HepG2 (cell line): ENCODE measurements at regions not wholly inside any gene's neighbourhood (a gene's known extent, or its start where the extent isn't known, plus 50 kb on each side); places are given as distances from the start of the nearest gene placed in this dataset.

Experiments
- ATAC-seq: fragments of 200-7000 bp; cut with Tn5 transposase; 3 replicates; pipeline ENCODE4 v1.9.1; 2020; ENCODE audit warnings: mild to moderate bottlenecking, moderate library complexity
- BruUV-seq: library from RNA; stranded (reverse); fragments of 400-500 nt; replicated peaks from 2 replicates; lab custom pipeline; 2021; lab: Mats Ljungman, UMichigan
- CTCF ChIA-PET: fragments of 300-600 bp; formaldehyde crosslinking; extraction: SDS; loops from one replicate; lab custom pipeline; 2021; ENCODE audit warnings: low total read pairs, inconsistent platforms, low intra/inter-chr PET ratio; lab: Yijun Ruan, JAX
- POLR2A ChIA-PET: fragments of 350-600 bp; sonication (Branson Sonifier 250); formaldehyde crosslinking; loops from one replicate; lab custom pipeline; 2020; ENCODE audit warnings: antibody characterized with exemption, inconsistent platforms; lab: Yijun Ruan, JAX
- DNase-seq: peaks from one replicate; pipeline ENCODE4 v3.0.0-alpha.2; 2015; ENCODE audit warnings: low spot score
- FAIRE-seq: peaks from 3 replicates; lab custom pipeline; 2011; peaks lifted over from hg19 to GRCh38; lab: Jason Lieb, UNC
- H2AFZ ChIP-seq: one replicate; pipeline ENCODE4 v1.6.1; 2011; ENCODE audit warnings: low read length, inconsistent platforms
- H3K27ac ChIP-seq: fragments of 300-600 bp; 3 replicates; pipeline ENCODE4 v1.8.0; 2011; ENCODE audit warnings: mixed run types, mild to moderate bottlenecking, mixed read lengths, low read length, inconsistent platforms; ENCODE audit not compliant: insufficient read depth; ENCODE audit errors: extremely low read length
- H3K27me3 ChIP-seq, 2 experiments: fragments of 200-600 bp in 1 of 2; 2 replicates in 1 of 2; 3 replicates in 1 of 2; pipeline versions ENCODE4 v1.6.0 to v1.8.0; 2011; ENCODE audit warnings: low read length in 2 of 2, mild to moderate bottlenecking in 2 of 2, moderate library complexity in 2 of 2, inconsistent platforms in 1 of 2; ENCODE audit not compliant: insufficient read depth in 2 of 2, control insufficient read depth in 1 of 2
- H3K36me3 ChIP-seq, 2 experiments: fragments of 200-600 bp in 1 of 2; replicated peaks in 1 of 2; 2 replicates in 1 of 2; 3 replicates in 1 of 2; pipeline versions ENCODE4 v1.5.1 to v1.8.0; 2011; ENCODE audit warnings: low read length in 2 of 2, inconsistent platforms in 1 of 2; ENCODE audit not compliant: insufficient read depth in 2 of 2, control insufficient read depth in 1 of 2
- H3K4me1 ChIP-seq: 2 replicates; pipeline ENCODE4 v1.5.1; 2012; ENCODE audit warnings: low read length, inconsistent platforms; ENCODE audit not compliant: insufficient read depth
- H3K4me2 ChIP-seq: 2 replicates; pipeline ENCODE4 v1.6.0; 2011; ENCODE audit warnings: low read depth, low read length, inconsistent platforms
- H3K4me3 ChIP-seq, 3 experiments: fragments of 200-600 bp in 1 of 3; sonication (generic), shearing (Covaris generic) in 1 of 3; replicated peaks in 1 of 3; 2 replicates each; pipeline ENCODE4 v1.5.1; 2011 to 2016; ENCODE audit warnings: low read length in 3 of 3, inconsistent platforms in 2 of 3, low read depth in 2 of 3, mild to moderate bottlenecking in 2 of 3, control low read depth in 1 of 3, mixed read lengths in 1 of 3; ENCODE audit not compliant: insufficient read depth in 1 of 3
- H3K79me2 ChIP-seq: one replicate; pipeline ENCODE4 v1.6.1; 2011; ENCODE audit warnings: low read length, inconsistent platforms; ENCODE audit not compliant: insufficient read depth
- H3K9ac ChIP-seq: 2 replicates; pipeline ENCODE4 v1.6.0; 2011; ENCODE audit warnings: mild to moderate bottlenecking, low read depth, low read length, inconsistent platforms; ENCODE audit not compliant: insufficient read depth
- H3K9me3 ChIP-seq: 2 replicates; pipeline ENCODE4 v1.5.1; 2012; ENCODE audit warnings: mild to moderate bottlenecking, low read length
- H4K20me1 ChIP-seq: 2 replicates; pipeline ENCODE4 v1.6.0; 2011; ENCODE audit warnings: inconsistent platforms, mild to moderate bottlenecking, low read length, moderate library complexity; ENCODE audit not compliant: insufficient read depth
- AGO2 ChIP-seq: fragments of 200-400 bp; formaldehyde crosslinking; optimal IDR thresholded peaks from 2 replicates; pipeline ENCODE3; 2017; ENCODE audit warnings: mild to moderate bottlenecking, low read depth, low read length, moderate library complexity
- BHLHE40 ChIP-seq: IDR thresholded peaks from 2 replicates; pipeline ENCODE4 v1.6.1; 2011; ENCODE audit warnings: low read length, improper control_type of control experiment
- ETV5 ChIP-seq: IDR thresholded peaks from 2 replicates; pipeline ENCODE4 v1.6.1; 2018; ENCODE audit warnings: missing biosample characterization, missing genetic modification reagents, inconsistent platforms, borderline replicate concordance
- GATA4 ChIP-seq: sonication (generic); IDR thresholded peaks from 2 replicates; pipeline ENCODE4 v1.6.1; 2016; ENCODE audit warnings: antibody characterized with exemption, low read depth, borderline replicate concordance
- GLI4 ChIP-seq: sonication (generic); formaldehyde crosslinking; IDR thresholded peaks from 2 replicates; pipeline ENCODE4 v1.5.1; 2020; ENCODE audit warnings: missing genetic modification reagents, mild to moderate bottlenecking, moderate library complexity, borderline replicate concordance
- IKZF4 ChIP-seq: sonication (generic); formaldehyde crosslinking; IDR thresholded peaks from 2 replicates; pipeline ENCODE4 v1.5.1; 2020; ENCODE audit warnings: borderline replicate concordance, mild to moderate bottlenecking, low read depth, missing genetic modification reagents; ENCODE audit errors: not compliant biosample characterization
- MED13 ChIP-seq: sonication (generic); formaldehyde crosslinking; IDR thresholded peaks from 2 replicates; pipeline ENCODE4 v1.5.0; 2020; ENCODE audit warnings: missing genetic modification reagents
- NFE2L1 ChIP-seq: sonication (generic); formaldehyde crosslinking; IDR thresholded peaks from 2 replicates; pipeline ENCODE4 v1.4.0; 2020; ENCODE audit warnings: missing genetic modification reagents, mild to moderate bottlenecking, borderline replicate concordance
- REPIN1 ChIP-seq: sonication (generic); formaldehyde crosslinking; IDR thresholded peaks from 2 replicates; pipeline ENCODE4 v1.8.0; 2022; ENCODE audit warnings: missing genetic modification reagents, low read depth, mild to moderate bottlenecking, borderline replicate concordance
- YEATS4 ChIP-seq: sonication (generic); formaldehyde crosslinking; IDR thresholded peaks from 2 replicates; pipeline ENCODE4 v1.4.0; 2020; ENCODE audit warnings: missing genetic modification reagents, borderline replicate concordance
- ZFAT ChIP-seq: sonication (generic); formaldehyde crosslinking; conservative IDR thresholded peaks from 2 replicates; pipeline ENCODE4 v1.8.1; 2023; ENCODE audit warnings: missing genetic modification reagents, inconsistent platforms
- ZKSCAN1 ChIP-seq: fragments of 150-350 bp; IDR thresholded peaks from 2 replicates; pipeline ENCODE4 v1.6.1; 2014; ENCODE audit warnings: low read length
- ZNF232 ChIP-seq: sonication (generic); formaldehyde crosslinking; IDR thresholded peaks from 2 replicates; pipeline ENCODE4 v1.4.0; 2020; ENCODE audit warnings: missing genetic modification reagents, borderline replicate concordance
- ZNF337 ChIP-seq: sonication (generic); formaldehyde crosslinking; IDR thresholded peaks from 2 replicates; pipeline ENCODE4 v1.5.1; 2020; ENCODE audit warnings: missing genetic modification reagents, low read depth, mild to moderate bottlenecking, borderline replicate concordance
- WGBS: methylation state at CpG from one replicate; pipeline ENCODE4 v1.1.6; 2017; ENCODE audit warnings: low lambda C conversion rate; 5-methylcytosine and 5-hydroxymethylcytosine counted together
- in situ Hi-C: cut with HindIII; loops from 2 replicates; pipeline ENCODE4 v1.10.0; 2017; ENCODE audit warnings: low pct_unique_long_range_greater_than_20kb; ENCODE audit not compliant: extremely low pct_ligation_motif_present
- intact Hi-C: fragments of 100-400 bp; cut with micrococcal nuclease; formaldehyde crosslinking; loops from one replicate; pipeline ENCODE4 v1.10.0; 2022; ENCODE audit not compliant: unreplicated experiment
- TF ChIP-seq, protein P1 (sequence below): sonication (generic); formaldehyde crosslinking; IDR thresholded peaks from 2 replicates; pipeline ENCODE4 v1.4.0; 2020; ENCODE audit warnings: missing genetic modification reagents
- TF ChIP-seq, protein P2 (sequence below): sonication (generic); formaldehyde crosslinking; IDR thresholded peaks from 2 replicates; pipeline ENCODE4 v1.4.0; 2020; ENCODE audit warnings: missing genetic modification reagents
- TF ChIP-seq, protein P3 (sequence below): sonication (generic); formaldehyde crosslinking; IDR thresholded peaks from 2 replicates; pipeline ENCODE4 v1.4.0; 2020; ENCODE audit warnings: missing genetic modification reagents, low read depth, mild to moderate bottlenecking, borderline replicate concordance

DNA sequence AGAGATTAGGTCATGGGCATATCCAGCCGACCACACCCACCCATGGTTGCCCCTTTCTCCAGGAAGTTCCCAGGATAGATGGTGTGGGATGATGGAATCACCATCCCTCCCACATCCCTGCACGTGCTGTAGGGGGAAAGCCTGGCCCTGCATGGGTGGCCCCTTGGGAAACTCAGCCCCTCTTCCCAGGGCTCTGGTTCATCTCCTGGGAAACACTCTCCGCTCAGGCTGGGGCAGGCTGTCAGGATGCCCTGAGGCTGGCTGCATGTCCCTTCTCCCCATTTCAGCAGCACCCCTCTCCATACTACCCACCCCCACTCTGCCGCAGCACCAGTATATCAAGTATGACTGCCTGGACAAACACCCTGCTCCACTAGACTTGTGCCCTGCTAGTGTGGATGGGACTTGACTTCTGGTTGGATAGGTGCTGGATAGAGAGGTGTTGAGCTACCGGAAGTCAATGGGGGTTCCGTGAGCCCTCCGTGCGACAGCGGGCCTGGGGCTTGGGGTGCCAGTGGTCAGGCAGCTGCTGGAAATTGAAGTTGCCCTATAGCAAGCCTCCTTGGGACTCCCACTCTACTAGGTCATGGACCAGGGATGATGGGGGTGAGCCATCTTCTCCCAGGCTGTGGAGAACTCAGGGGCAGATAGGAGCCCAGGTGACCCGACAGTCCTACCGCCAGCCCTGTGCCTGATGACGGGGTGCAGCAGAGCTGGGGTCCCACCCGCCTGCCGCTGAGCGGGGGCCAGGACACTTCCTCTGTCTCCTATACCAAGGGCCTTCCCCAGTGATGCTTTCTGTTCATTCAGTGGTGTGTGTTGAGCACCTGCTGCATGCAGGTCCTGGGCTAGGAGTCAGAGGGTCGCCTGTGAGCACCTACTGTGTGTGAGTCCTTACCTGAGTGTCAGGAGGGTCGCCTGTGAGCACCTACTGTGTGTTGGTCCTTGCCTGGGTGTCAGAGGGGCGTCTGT lies 69.4 kb upstream of the COL5A1 start:
- Histone ChIP-seq H3K4me2 (no peak overlapping the region), H3K27ac (no peak overlapping the region), H3K4me1 (no peaks in the 10 kb centered on the region), H3K79me2 (no peaks in the 10 kb centered on the region), H3K9ac (no peak overlapping the region), H4K20me1 (no peaks in the 10 kb centered on the region), H3K4me3 (no peak overlapping the region), H3K36me3 (no peaks in the 10 kb centered on the region), H3K27me3 (peaks cover 0 to 12% of the 10 kb centered on the region in 2 experiments; a peak in 1 of 5 replicates), H3K9me3 (no peaks in the 10 kb centered on the region), H2AFZ (no peak overlapping the region)
- BruUV-seq = no TSS peak
- in situ Hi-C loops (no loop called here), intact Hi-C loops (no loop called here)
- TF ChIP-seq, protein P1, sequence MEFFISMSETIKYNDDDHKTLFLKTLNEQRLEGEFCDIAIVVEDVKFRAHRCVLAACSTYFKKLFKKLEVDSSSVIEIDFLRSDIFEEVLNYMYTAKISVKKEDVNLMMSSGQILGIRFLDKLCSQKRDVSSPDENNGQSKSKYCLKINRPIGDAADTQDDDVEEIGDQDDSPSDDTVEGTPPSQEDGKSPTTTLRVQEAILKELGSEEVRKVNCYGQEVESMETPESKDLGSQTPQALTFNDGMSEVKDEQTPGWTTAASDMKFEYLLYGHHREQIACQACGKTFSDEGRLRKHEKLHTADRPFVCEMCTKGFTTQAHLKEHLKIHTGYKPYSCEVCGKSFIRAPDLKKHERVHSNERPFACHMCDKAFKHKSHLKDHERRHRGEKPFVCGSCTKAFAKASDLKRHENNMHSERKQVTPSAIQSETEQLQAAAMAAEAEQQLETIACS (CRISPR knock-in tag) = no peak
- TF ChIP-seq MED13 (no peak), NFE2L1 (CRISPR knock-in tag) (no peak), GLI4 (no peak), AGO2 (no peak), ZNF337 (CRISPR knock-in tag) (no peak), ZNF232 (CRISPR knock-in tag) (no peak), IKZF4 (CRISPR knock-in tag) (no peak), ETV5 (no peak), ZKSCAN1 (peak; percentile 98), REPIN1 (CRISPR knock-in tag) (no peak), GATA4 (no peak), ZFAT (CRISPR knock-in tag) (no peak), BHLHE40 (0 out of 2 replicates have a peak, but pooled peaks have one; percentile 16), YEATS4 (no peak)
- TF ChIP-seq, protein P2, sequence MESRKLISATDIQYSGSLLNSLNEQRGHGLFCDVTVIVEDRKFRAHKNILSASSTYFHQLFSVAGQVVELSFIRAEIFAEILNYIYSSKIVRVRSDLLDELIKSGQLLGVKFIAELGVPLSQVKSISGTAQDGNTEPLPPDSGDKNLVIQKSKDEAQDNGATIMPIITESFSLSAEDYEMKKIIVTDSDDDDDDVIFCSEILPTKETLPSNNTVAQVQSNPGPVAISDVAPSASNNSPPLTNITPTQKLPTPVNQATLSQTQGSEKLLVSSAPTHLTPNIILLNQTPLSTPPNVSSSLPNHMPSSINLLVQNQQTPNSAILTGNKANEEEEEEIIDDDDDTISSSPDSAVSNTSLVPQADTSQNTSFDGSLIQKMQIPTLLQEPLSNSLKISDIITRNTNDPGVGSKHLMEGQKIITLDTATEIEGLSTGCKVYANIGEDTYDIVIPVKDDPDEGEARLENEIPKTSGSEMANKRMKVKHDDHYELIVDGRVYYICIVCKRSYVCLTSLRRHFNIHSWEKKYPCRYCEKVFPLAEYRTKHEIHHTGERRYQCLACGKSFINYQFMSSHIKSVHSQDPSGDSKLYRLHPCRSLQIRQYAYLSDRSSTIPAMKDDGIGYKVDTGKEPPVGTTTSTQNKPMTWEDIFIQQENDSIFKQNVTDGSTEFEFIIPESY (CRISPR knock-in tag) = peak; percentile 35; the same call in 1 of the 2 replicates
- TF ChIP-seq, protein P3, sequence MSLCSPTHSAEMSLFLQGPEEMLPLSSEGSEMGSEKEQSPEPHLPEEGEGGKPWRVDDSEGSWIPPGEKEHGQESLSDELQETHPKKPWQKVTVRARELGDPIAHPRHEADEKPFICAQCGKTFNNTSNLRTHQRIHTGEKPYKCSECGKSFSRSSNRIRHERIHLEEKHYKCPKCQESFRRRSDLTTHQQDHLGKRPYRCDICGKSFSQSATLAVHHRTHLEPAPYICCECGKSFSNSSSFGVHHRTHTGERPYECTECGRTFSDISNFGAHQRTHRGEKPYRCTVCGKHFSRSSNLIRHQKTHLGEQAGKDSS = no peak
- FAIRE-seq (no peak), ATAC-seq (peak; percentile 80), DNase-seq (no peak)
- 30% methylated on average over 7 of the region's 18 CpGs for WGBS
- POLR2A ChIA-PET = no interaction called here
- CTCF ChIA-PET = no interaction called here
